ENCODE measurements at regions not wholly inside any gene's neighbourhood (a gene's known extent, or its start where the extent isn't known, plus 50 kb on each side); places are given as distances from the start of the nearest gene placed in this dataset.

GRCh38 chr5:30287890-30288289, 905.6 kb upstream of the CDH6 start:
- no peaks in the 10 kb centered on the region for H4K20me1 ChIP-seq (ENCODE audit: insufficient read depth, low read length)
- TF ChIP-seq EZH2 (IDR thresholded peaks at IDR 0.05; ENCODE audit: borderline replicate concordance, low read depth, low read length, severe bottlenecking) (no peak), CTCF (IDR thresholded peaks at IDR 0.05; ENCODE audit: borderline replicate concordance, extremely low read depth, low read length, poor library complexity, severe bottlenecking) (no peak)
- no peak overlapping the region for H3K4me2 ChIP-seq (ENCODE audit: insufficient read depth, low read length)
- no peaks in the 10 kb centered on the region for H3K27me3 ChIP-seq (ENCODE audit: insufficient read depth, low read length, poor library complexity)
- H3K9me3 ChIP-seq (ENCODE audit: insufficient read depth, low read length, severe bottlenecking) = peaks cover 8% of the 10 kb centered on the region
- no peaks in the 10 kb centered on the region for H3K4me1 ChIP-seq (ENCODE audit: insufficient read depth, low read length)
- H3K4me3 ChIP-seq (ENCODE audit: low read depth in 1 of 2, low read length in 2 of 2) = no peak overlapping the region
- H3K27ac ChIP-seq (ENCODE audit: low read length) = no peak overlapping the region
- H3K79me2 ChIP-seq (ENCODE audit: insufficient read depth, low read length) = no peaks in the 10 kb centered on the region
- DNase-seq (no peak), ATAC-seq (ENCODE audit: insufficient read depth, low read depth) (no peak)
- H2AFZ ChIP-seq (ENCODE audit: low read depth, low read length) = no peak overlapping the region
- H3K36me3 ChIP-seq (ENCODE audit: insufficient read depth, low read length) = no peaks in the 10 kb centered on the region
- no peak overlapping the region for H3K9ac ChIP-seq (ENCODE audit: low read depth, low read length)

GRCh38 chr5:30279237-30279636, 914.2 kb upstream of the CDH6 start:
- no peaks in the 10 kb centered on the region for H3K4me1 ChIP-seq (ENCODE audit: insufficient read depth, low read length)
- DNase-seq (no peak), ATAC-seq (ENCODE audit: insufficient read depth, low read depth) (no peak)
- no peak overlapping the region for H2AFZ ChIP-seq (ENCODE audit: low read depth, low read length)
- no peaks in the 10 kb centered on the region for H4K20me1 ChIP-seq (ENCODE audit: insufficient read depth, low read length)
- H3K9ac ChIP-seq (ENCODE audit: low read depth, low read length) = no peak overlapping the region
- H3K79me2 ChIP-seq (ENCODE audit: insufficient read depth, low read length) = no peaks in the 10 kb centered on the region
- no peaks in the 10 kb centered on the region for H3K36me3 ChIP-seq (ENCODE audit: insufficient read depth, low read length)
- no peak overlapping the region for H3K27ac ChIP-seq (ENCODE audit: low read length)
- no peak for TF ChIP-seq EZH2 (IDR thresholded peaks at IDR 0.05; ENCODE audit: borderline replicate concordance, low read depth, low read length, severe bottlenecking)
- no peak for TF ChIP-seq CTCF (IDR thresholded peaks at IDR 0.05; ENCODE audit: borderline replicate concordance, extremely low read depth, low read length, poor library complexity, severe bottlenecking)
- H3K27me3 ChIP-seq (ENCODE audit: insufficient read depth, low read length, poor library complexity) = no peaks in the 10 kb centered on the region
- H3K4me2 ChIP-seq (ENCODE audit: insufficient read depth, low read length) = no peak overlapping the region
- H3K4me3 ChIP-seq (ENCODE audit: low read depth in 1 of 2, low read length in 2 of 2) = no peak overlapping the region
- no peaks in the 10 kb centered on the region for H3K9me3 ChIP-seq (ENCODE audit: insufficient read depth, low read length, severe bottlenecking)

- Histone ChIP-seq H3K9ac (ENCODE audit: low read depth, low read length) (no peak overlapping the region), H3K4me3 (ENCODE audit: low read depth in 1 of 2, low read length in 2 of 2) (no peak overlapping the region), H3K27me3 (ENCODE audit: insufficient read depth, low read length, poor library complexity) (no peaks in the 10 kb centered on the region), H4K20me1 (ENCODE audit: insufficient read depth, low read length) (no peaks in the 10 kb centered on the region), H3K4me2 (ENCODE audit: insufficient read depth, low read length) (no peak overlapping the region), H3K4me1 (ENCODE audit: insufficient read depth, low read length) (no peaks in the 10 kb centered on the region), H2AFZ (ENCODE audit: low read depth, low read length) (no peak overlapping the region), H3K36me3 (ENCODE audit: insufficient read depth, low read length) (no peaks in the 10 kb centered on the region), H3K79me2 (ENCODE audit: insufficient read depth, low read length) (no peaks in the 10 kb centered on the region), H3K27ac (ENCODE audit: low read length) (no peak overlapping the region), H3K9me3 (ENCODE audit: insufficient read depth, low read length, severe bottlenecking) (no peaks in the 10 kb centered on the region)
- DNase-seq (no peak), ATAC-seq (ENCODE audit: insufficient read depth, low read depth) (no peak)
- TF ChIP-seq CTCF (IDR thresholded peaks at IDR 0.05; ENCODE audit: borderline replicate concordance, extremely low read depth, low read length, poor library complexity, severe bottlenecking) (no peak), EZH2 (IDR thresholded peaks at IDR 0.05; ENCODE audit: borderline replicate concordance, low read depth, low read length, severe bottlenecking) (no peak)
Observed at GRCh38 chr5:30267026-30267425, 926.5 kb upstream of the CDH6 start.

Data from DND-41 (cell line).